NK-92 treated with Interleukin-12 subunit alpha and Interleukin-12 subunit beta, amount 100 ng/mL, for 24 hours (cell line): ENCODE measurements at regions not wholly inside any gene's neighbourhood (a gene's known extent, or its start where the extent isn't known, plus 50 kb on each side); places are given as distances from the start of the nearest gene placed in this dataset.
A peak's percentile ranks its signal among the peaks of the same experiment; 100 is the strongest.

Source experiments
- DNase-seq: peaks from one replicate; lab custom pipeline; 2025; lab: John Stamatoyannopoulos, UW

DNA sequence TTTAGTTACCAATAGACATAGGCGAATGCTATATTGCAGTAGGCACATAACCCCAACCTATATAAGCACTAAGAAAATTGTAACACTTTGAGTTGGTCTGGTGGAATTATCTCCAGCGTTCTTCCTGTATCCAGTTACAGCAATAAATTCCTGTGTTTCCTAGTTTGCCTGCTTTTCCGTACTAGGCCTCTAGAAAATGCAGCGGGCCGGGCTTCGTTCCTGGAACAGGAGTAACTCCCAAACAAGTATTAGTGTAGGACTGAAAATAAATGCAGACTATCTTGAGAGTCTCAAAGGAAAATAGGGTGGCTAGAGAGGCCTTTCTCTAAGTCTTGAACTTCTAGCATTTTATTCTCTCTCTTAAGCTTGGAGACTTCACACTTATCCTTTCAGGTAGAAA lies 159.8 kb downstream of the OR13H1 start:
- DNase-seq, result no peak

DNA sequence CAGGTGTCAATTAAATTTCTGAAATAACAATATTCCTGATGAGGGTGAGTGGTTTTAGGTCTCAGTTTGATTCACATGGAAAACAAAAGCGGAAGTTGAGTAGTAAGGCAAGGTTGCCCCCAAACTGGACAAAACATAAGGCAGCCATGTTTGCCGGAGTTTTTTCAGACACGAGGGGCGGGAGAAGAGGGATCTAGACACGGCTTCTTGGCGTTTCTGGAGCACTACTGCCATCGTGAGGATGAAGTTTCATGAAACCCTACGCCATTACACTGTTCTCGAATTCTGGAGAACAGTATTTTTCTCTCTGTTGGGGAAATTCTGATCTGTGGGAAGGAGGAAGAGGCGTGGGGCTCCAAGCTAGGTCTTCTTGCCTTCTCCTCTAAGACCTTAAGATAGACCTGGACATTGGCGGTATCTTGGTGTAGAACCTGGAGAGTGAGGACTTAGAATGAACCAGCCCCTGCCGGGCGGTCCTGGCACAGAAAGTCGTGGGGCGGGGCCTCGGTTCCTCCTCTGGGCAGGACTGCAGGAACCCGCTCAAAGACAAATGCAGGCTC lies 160.3 kb downstream of the OR13H1 start:
- DNase-seq, result no peak

DNA sequence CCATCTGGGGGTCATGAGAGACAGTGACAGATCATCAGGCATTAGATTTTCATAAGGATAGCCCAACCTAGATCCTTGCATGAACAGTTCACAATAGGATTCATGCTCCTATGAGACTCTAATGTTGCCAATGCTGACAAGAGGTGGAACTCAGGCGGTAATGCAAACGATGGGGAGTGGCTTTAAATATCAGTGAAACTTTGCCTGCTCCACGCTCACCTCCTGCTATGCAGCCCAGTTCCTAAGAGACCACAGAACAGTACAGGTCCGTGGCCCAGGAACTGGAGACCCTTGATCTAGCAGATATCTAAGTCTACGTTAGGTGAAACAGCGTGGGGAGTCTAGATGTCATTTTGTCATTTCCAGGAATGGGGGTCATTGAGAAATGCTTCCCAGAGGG lies 165.7 kb downstream of the OR13H1 start:
- no peak for DNase-seq

DNA sequence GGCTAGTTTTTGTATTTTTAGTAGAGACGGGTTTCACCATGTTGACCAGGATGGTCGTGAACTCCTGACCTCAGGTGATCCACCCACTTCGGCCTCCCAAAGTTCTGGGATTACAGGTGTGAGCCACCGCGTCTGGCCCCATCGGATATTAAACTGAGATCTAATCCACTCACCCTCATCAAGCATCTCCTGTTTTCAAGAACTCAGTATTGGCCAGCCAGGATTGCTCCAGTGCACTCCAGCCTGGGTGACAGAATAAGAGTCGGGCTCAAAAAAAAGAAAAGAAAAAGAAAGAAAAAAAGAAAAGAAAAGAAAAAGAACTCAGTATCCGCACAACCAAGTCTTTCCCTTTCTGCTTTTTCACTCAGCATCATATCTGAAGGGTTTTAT lies 167.6 kb downstream of the OR13H1 start:
- no peak for DNase-seq

DNA sequence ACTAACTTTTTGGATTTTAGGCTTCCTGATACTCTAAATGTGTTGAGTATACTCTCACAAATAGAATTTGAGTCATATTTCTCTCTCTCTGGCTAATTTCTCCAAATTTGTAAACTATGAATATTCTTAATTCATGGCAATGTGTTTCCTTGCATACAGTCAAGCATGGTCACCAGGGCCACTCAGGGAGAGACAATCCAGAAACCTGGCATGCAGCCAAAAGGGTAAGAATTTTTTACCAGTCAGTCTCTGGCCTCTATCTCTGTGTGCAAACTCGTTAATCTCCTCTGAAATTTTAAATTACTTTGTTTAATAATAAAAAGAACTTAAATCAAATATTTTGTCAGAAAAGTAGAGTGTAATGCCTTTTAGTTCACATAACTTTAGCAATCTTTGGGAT lies 179.8 kb downstream of the OR13H1 start:
- no peak for DNase-seq

DNA sequence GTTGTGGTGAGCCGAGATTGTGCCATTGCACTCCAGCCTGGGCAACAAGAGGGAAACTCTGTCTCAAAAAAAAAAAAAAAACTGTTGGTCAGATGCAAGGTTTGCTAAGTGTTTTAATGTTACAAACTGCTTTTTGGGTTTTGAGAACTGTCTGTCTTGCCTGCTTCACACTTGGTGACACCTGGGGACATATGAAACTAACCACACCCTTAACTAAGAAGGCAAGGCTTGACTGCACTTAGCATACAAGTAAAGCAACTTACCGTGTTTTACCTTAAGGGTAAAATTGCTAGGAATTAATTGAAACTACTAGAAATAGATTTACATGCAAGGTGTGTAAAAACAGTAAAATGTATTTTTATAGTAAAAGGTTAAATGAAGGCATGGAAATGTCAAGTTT lies 180.4 kb downstream of the OR13H1 start:
- DNase-seq, result no peak

DNA sequence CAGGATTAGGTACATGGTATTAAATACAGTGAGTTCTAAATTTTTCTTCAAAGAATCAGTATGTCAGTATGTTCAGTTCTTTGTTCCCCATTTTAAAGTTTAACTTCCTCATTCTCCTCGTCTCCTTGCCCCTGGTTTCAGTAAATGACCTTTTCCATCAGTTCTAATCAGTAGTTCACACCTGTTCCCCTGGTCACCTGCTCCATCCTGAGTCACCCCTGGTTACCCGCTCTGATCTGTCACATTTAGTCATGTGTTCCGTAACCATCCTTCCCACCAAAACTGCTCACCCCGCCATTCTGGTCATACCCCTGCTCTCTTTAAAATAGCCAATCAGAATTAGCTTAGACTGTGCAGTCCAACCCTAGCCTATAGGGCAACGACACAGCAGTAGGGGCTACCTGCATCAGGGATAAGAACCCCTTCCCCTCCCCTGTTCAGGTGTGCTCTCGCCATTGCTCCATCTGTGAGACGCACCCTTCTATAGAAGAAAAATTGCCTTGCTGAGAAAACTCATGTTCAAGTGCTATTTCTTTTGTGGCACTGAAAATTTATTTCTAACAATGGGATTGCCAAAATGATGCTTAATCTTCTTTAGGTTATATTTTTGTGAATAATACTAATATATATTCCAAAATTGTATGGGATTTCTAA lies 181.3 kb downstream of the OR13H1 start:
- DNase-seq, result no peak

DNA sequence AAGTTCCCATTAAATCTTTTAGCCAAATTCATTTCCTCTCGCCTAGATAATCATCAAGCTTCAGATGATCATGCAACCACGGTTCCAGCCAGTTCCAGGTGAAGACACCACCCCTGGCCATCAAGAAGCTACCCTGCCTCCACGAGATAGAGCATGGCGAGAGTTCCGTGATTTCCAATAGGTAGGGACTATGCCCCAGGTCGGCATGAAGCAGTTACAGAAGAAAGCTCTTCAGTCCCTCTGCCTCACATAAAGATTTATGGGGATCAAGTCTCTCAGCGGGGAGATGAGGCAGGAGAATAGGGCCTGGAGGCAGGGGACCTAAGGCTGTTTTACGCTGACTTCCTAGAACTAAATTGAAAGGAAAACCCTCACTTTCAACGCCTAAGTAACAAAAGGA lies 183.9 kb downstream of the OR13H1 start:
- DNase-seq, result no peak

DNA sequence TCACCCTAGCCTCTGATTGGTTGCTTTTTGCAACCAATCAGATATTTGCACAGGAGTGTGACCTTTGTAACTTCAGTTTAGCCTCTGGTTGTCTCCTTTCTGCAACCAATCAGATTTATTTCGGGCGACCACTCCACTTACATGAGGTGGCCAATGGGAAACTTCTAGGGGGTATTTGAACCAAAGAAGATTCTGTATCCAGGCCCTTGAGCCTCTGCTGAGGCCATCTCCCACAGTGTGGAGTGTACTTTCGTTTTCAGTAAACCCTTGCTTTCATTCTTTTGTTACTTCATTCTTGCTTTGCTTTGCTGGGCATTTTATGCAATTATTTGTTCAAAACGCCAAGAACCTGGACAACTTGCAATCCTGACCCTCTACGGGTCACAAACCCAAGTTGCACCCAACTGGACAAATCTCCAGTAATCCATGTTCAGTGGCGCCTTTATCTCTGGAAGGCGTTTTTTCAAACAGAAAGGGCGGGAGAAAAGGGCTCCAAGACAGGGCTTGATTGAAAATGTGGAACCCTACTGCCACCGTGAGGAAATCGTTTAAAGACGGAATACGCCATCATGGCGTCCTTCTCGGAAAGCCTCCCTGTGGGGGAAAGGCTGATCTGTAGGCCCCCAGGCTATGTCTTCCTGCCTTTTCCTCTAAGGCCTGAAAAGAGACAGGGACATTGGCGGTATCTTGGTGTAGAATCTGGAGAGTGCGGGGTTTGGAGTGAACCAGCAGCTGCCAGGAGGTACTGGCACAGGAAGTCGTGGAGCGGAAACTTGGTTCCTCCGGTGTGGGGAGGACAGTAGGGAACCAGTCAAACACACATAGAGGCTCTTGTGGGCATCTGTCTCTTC lies 184.6 kb downstream of the OR13H1 start:
- no peak for DNase-seq

DNA sequence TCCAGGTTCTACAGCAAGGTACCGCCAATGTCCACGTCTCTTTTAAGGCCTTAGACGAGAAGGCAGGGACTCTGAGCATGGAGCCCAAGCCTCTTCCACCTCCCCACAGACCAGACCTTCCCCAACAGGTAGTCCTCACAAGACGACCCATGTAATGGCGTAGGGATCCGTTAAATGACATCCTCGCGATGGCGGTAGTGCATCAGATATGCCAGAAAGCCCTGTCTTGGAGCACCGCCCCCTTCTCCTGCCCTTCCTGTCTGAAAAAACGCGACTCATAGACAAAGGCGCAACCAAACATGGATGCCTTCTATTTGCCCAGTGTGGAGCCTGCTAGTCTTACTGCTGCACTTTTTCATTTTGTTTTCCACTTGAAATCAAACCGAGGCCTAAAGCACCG lies 185.4 kb downstream of the OR13H1 start:
- no peak for DNase-seq

DNA sequence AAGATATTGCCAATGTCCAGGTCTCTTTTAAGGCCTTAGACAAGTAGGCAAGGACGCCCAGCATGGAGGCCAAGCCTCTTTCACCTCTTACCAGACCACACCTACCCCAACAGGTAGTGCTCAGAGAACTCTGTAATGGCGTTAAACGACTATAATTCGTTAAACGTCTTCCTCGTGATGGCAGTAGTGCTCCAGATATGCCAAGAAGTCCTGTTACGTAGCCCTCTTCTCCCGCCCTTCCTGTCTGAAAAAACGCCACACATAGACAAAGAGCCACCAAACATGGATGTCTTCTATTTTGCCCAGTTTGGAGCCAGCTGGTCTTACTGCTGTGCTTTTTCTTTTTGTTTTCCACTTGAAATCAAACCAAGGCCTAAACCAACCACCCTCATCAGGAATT lies 190.7 kb downstream of the OR13H1 start:
- no peak for DNase-seq

DNA sequence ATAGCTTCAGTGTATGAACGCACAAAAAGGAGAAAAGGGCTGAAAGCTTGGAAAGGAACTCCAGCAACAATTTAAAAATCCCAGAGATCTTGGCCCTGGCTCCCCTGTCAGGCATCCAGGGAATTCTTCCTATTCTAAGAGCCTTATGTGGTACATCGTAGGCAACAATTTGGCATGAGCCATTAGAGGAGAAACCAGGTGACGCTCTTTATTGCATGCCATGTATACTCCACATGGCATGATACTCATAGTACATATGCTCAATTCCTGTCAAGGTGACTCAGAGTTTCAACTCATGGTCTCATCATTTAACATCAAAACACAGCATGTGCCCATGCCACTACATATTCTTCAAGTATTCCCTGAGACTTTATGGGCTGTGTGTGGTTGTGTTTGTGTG lies 191.3 kb downstream of the OR13H1 start:
- DNase-seq, result no peak

DNA sequence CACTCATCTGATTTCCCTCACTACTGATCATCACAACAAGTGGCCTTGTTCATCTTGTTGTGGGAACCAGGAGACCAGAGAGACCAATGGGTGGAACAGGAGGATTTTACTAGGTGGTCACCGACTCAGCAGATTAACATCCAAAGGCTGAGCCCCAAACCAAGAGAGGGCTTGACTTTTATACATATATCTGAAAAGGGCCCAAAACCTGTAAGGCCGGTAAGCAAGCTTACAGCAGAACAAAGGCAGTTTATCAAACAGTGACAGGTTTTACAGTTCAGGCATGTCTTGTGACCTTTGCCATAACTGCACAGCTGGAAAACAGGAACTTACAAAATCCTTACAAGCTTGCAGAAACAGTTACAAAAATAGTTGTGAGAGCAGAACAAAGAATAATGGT lies 195.9 kb downstream of the OR13H1 start:
- no peak for DNase-seq

DNA sequence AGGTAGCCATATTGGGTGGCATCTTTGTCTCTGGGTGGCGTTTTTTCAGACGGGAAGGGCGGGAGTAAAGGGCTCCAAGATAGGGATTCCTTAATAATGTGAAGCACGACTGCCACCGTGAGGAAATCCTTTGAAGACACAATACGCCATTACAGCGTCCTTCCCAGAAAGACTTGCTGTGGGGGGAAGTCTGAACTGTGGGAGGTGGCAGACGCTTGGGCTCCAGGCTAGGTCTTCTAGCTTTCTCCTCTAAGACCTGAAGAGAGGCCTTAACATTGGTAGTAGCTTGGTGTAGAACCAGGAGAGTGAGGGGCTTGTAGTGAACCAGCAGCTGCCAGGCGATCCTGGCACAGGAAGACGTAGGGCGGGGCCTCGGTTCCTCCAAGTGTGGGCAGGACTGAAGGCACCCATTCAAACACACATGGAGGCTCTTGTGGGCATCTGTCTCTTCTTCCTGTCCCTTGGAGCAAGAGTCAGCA lies 197.3 kb downstream of the OR13H1 start:
- DNase-seq, result no peak

DNA sequence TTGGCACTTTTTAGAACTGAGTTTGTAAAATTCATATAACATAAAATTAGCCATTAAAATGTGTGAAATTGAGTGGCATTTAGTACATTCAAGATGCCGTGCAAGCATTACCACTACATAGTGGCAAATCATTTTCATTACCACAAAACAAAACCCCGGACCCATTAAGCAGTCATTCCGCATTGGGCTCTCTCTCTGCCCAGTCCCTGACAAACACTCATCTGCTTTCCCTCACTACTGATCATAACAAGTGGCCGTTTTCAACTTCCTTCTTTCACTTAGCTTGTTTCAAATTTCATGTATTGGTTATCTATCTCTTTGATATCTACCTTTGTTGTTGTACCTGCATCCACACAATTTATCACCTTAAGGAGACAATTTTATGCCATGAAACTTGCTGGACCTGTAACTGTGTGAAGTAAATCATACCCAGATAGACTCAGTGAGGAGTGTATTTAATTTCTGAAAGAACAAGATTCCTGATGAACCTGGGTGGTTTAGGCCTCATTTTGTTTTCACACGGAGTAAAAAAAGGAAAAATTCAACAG lies 202.1 kb downstream of the OR13H1 start:
- DNase-seq, result no peak

DNA sequence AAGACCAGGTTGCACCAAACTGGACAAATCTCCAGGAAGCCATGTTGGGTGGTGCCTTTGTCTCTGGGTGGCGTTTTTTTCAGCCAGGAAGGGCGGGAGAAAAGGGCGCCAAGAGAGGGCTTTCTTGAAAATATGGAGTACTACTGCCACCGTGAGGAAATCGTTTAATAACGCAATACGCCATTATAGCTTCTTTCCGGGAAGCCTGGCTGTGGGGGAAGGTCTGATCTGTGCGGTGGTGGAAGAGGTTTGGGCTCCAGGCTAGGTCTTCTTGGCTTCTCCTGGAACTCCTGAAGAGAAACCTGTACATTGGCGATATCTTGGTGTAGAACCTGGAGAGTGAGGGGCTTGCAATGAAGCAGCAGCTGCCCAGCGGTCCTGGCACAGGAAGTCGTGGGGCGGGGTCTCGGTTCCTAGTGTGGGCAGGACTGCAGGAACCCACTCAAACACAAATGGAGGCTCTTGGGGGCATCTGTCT lies 202.7 kb downstream of the OR13H1 start:
- DNase-seq, result no peak

DNA sequence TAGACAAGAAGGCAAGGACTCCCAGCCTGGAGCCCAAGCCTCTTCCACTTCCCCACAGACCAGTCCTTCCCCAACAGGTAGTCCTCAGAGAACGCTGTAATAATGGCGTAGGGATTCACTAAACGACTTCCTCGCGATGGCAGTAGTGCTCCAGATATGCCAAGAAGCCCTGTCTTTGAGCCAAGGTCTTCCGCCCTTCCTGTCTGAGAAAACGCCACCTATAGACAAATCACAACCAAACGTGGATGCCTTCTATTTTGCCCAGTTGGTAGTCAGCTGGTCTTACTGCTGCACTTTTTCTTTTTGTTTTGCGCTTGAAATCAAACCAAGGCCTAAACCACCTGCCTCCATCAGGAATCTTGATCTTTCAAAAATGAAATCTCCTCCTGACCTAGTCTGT lies 203.3 kb downstream of the OR13H1 start:
- no peak for DNase-seq

DNA sequence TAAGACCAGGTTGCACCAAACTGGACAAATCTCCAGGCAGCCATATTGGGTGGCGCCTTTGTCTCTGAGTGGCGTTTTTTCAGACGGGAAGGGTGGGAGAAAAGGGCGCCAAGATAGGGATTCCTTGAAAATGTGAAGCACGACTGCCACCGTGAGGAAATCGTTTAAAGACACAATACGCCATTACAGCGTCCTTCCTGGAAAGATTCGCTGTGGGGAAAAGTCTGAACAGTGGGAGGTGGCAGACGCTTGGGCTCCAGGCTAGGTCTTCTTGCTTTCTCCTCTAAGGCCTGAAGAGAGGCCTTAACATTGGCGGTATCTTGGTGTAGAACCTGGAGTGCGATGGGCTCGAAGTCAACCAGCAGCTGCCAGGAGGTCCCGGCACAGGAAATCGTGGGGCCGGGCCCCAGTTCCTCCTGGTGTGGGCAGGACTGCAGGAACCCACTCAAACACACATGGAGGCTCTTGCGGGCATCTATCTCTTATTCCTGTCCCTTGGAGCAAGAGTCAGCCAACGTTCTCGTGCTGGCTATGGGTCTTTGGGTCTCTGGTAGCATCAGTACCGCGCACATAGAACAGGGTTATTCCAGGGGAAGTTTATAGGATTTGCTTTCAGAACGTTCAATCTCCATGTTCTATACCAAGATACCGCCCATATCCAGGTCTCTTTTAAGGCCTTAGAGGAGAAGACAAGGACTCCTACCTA lies 208.8 kb downstream of the OR13H1 start:
- no peak for DNase-seq

DNA sequence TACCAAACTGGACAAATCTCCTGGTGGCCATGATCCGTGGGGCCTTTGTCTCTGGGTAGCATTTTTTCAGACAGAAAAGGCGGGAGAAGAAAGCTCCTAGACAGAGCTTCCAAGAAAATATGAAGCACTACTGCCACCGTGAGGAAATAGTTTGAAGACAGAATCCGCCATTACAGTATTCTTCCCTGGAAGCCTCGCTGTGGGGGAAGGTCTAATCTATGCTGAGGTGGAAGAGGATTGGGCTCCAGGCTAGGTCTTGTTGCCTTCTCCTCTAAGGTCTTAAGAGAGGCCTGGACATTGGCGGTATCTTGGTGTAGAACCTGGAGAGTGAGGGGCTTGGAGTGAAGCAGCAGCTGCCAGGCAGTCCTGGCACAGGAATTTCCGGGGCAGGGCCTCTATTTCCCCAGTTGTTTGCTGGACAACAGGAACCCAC lies 218.9 kb downstream of the OR13H1 start:
- no peak for DNase-seq

DNA sequence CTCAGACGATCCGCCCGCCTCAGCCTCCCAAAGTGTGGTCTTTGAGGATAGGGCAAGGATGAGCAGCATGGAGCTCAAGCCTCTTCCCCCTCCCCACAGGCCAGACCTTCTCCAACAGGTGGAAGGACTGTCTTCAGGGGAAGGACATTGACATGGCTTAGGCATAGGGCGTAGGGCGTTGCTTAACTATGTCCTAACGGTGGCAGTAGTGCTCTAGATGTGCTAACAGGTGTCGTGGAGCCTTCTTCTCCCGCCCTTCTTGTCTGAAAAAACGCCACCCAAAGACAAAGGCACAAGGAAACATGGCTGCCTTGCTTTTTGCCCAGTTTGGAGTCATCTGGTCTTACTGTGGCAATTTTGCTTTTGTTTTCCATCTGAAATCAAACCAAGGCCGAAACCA lies 219.8 kb downstream of the OR13H1 start:
- peak; percentile 19 for DNase-seq

DNA sequence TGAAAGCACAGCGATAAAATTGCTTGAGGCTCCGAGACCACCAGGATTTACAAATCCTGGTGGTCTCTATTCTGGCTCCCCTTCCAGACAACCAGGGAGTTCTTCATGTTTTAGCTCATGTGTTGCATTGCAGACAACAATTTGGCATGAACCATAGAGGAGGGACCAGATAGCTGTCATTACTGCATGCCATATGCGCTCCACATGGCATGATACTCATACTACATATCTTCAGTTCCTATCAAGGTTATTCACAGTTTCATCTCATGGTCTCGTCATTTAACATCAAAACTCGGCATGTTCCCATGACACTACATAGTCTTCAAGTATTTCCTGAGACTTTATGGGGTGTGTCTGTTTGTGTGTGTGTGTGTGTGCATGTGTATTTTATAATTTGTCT lies 220.3 kb downstream of the OR13H1 start:
- no peak for DNase-seq
